Adipocyte (in vitro differentiated cells): ENCODE measurements at regions not wholly inside any gene's neighbourhood (a gene's known extent, or its start where the extent isn't known, plus 50 kb on each side); places are given as distances from the start of the nearest gene placed in this dataset.

Source experiments
- DNase-seq: peaks from one replicate; pipeline ENCODE4 v3.0.0-alpha.2; 2015; ENCODE audit warnings: low read depth
- H3K27me3 ChIP-seq: replicated peaks from 2 replicates; pipeline ENCODE4 v1.7.0; 2013; ENCODE audit warnings: mild to moderate bottlenecking, low read length, moderate library complexity; ENCODE audit not compliant: control insufficient read depth, insufficient read depth
- H3K36me3 ChIP-seq: 2 replicates; pipeline ENCODE4 v1.7.0; 2013; ENCODE audit warnings: low read length, mild to moderate bottlenecking, moderate library complexity; ENCODE audit not compliant: control insufficient read depth, insufficient read depth, severe bottlenecking
- H3K4me1 ChIP-seq: 2 replicates; pipeline ENCODE4 v1.7.0; 2013; ENCODE audit warnings: mild to moderate bottlenecking, low read length, moderate library complexity; ENCODE audit not compliant: control insufficient read depth, insufficient read depth
- H3K4me3 ChIP-seq: 2 replicates; pipeline ENCODE4 v1.7.0; 2013; ENCODE audit warnings: mild to moderate bottlenecking, low read length, moderate library complexity
- H3K9ac ChIP-seq: 2 replicates; pipeline ENCODE4 v1.7.0; 2013; ENCODE audit warnings: mild to moderate bottlenecking, low read length, moderate library complexity
- H3K9me3 ChIP-seq: 2 replicates; pipeline ENCODE4 v1.7.0; 2013; ENCODE audit warnings: mild to moderate bottlenecking, low read length, moderate library complexity; ENCODE audit not compliant: control insufficient read depth

DNA sequence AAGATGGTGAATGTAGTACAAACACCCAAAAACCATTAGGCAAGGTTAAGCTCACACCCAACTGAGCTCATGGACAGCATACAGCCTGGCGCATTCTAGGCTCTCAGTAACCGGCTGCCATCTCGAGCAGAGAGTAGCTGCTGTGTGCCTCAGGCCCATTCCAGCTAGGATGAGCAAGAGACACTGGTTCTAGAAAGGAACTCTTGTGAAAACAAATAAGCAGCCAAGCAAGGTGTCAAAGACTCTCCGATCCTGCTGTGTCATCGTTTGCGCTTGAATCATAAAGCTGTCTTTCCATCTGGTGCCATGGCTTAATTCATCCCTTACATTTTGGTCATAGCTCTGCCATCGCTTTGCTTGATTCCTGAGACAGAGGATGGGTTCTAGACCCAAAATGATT, 135.4 kb upstream of the MSX2 start:
- no peak for DNase-seq
- H3K36me3 ChIP-seq: no peaks in the 10 kb centered on the region
- no peak overlapping the region for H3K4me3 ChIP-seq
- H3K27me3 ChIP-seq: peaks cover 16% of the 10 kb centered on the region
- no peak overlapping the region for H3K9ac ChIP-seq
- H3K9me3 ChIP-seq: no peaks in the 10 kb centered on the region
- no peaks in the 10 kb centered on the region for H3K4me1 ChIP-seq

GRCh38 chr5:174589599-174589998, 134.8 kb upstream of the MSX2 start:
- Histone ChIP-seq H3K9ac (no peak overlapping the region), H3K4me3 (no peak overlapping the region), H3K36me3 (no peaks in the 10 kb centered on the region), H3K27me3 (peaks cover 10% of the 10 kb centered on the region), H3K4me1 (peaks cover 2% of the 10 kb centered on the region), H3K9me3 (no peaks in the 10 kb centered on the region)
- DNase-seq: peak; percentile 7

DNA sequence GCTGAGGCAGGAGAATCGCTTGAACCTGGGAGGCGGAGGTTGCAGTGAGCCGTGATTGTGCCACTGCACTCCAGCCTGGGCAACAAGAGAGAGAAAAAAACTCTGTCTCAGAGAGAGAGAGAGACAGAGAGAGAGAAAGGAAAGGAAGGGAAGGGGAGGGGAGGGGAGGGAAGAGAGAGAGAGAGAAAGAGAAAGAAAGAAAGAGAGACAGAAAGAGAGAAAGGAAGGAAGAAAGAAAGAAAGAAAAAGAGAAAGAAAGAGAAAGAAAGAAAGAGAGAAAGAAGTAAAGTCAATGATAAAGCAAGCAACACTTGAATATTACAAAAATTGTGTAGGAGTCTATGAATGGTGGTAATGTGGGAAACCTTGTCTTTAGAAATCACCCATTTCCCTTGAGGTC, 133.6 kb upstream of the MSX2 start:
- Histone ChIP-seq H3K27me3 (peaks cover 10% of the 10 kb centered on the region), H3K4me1 (peaks cover 6% of the 10 kb centered on the region), H3K36me3 (no peaks in the 10 kb centered on the region), H3K9ac (no peak overlapping the region), H3K9me3 (no peaks in the 10 kb centered on the region), H3K4me3 (no peak overlapping the region)
- no peak for DNase-seq

GRCh38 chr5:174596429-174596828, 128.0 kb upstream of the MSX2 start:
- Histone ChIP-seq H3K9ac (no peak overlapping the region), H3K4me1 (peaks cover 6% of the 10 kb centered on the region), H3K36me3 (no peaks in the 10 kb centered on the region), H3K27me3 (peaks cover 12% of the 10 kb centered on the region), H3K4me3 (no peak overlapping the region), H3K9me3 (no peaks in the 10 kb centered on the region)
- no peak for DNase-seq

GRCh38 chr5:174599992-174600391, 124.4 kb upstream of the MSX2 start:
- H3K27me3 ChIP-seq: peaks cover 12% of the 10 kb centered on the region
- H3K36me3 ChIP-seq: no peaks in the 10 kb centered on the region
- H3K9ac ChIP-seq: no peak overlapping the region
- no peak overlapping the region for H3K4me3 ChIP-seq
- no peaks in the 10 kb centered on the region for H3K4me1 ChIP-seq
- H3K9me3 ChIP-seq: no peaks in the 10 kb centered on the region
- DNase-seq: no peak

DNA sequence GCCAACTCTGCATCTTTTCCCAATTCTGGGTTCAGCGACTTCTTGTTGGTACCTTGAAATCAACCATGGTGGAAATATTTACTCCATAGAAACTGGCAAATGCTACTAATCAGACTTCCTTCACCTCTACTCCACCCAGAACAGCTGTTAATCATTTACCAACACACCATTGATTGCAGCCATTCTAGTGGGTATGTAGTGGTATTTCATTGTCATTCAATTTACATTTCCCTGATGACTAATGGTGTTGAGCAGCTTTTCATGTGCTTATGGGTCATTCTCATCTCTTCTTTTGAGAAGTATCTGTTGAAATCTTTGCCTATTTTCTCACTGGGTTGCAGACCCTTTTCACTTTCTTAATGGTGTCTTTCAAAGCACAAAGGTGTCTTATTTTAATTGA, 122.4 kb upstream of the MSX2 start:
- H3K9me3 ChIP-seq: no peaks in the 10 kb centered on the region
- H3K27me3 ChIP-seq: peaks cover 17% of the 10 kb centered on the region
- DNase-seq: no peak
- no peak overlapping the region for H3K4me3 ChIP-seq
- no peak overlapping the region for H3K9ac ChIP-seq
- no peaks in the 10 kb centered on the region for H3K4me1 ChIP-seq
- H3K36me3 ChIP-seq: no peaks in the 10 kb centered on the region

DNA sequence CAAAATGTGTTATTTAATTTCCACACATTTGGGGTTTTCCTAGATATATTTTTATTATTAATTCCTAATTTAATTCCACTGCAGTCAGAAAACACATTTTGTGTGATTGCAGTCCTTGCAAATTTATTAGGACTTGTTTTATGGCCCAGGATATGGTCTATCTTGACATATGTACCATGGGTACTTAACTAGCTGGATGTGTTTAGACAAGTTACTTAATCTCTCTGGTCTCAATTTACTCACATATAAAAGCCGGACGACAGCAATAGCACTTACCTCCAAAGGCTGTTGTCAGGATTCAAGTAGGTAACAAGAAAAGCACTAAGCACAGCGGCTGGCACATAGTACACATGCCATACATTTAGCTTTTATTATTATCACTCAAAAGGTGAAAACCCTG, 118.2 kb upstream of the MSX2 start:
- Histone ChIP-seq H3K27me3 (peaks cover 8% of the 10 kb centered on the region), H3K4me1 (peaks cover 7% of the 10 kb centered on the region), H3K4me3 (no peak overlapping the region), H3K9ac (no peak overlapping the region), H3K9me3 (no peaks in the 10 kb centered on the region), H3K36me3 (no peaks in the 10 kb centered on the region)
- DNase-seq: no peak

- Histone ChIP-seq H3K36me3 (no peaks in the 10 kb centered on the region), H3K9ac (no peak overlapping the region), H3K27me3 (peaks cover 8% of the 10 kb centered on the region), H3K4me1 (peaks cover 11% of the 10 kb centered on the region), H3K9me3 (no peaks in the 10 kb centered on the region), H3K4me3 (no peak overlapping the region)
- DNase-seq: no peak
These were observed 117.7 kb upstream of the MSX2 start for GRCh38 chr5:174606646-174607045.

DNA sequence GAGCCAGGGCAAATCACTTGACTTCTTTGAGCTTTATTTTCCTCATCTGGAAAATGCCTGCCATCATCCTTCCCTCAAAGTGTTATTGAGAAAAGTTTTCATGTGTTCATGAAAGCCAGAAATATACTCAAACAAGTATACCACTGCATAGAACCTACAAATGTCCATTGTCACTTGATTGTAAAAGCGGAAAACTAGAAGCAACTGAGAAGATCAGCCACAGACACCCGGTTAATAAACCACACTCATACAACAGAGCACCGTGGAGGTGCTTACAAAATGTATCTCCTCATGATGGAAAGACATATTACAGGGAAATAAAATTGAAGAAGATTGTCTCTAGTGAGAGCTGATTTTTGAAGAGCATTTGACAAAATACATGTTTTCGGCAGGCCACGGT, 117.2 kb upstream of the MSX2 start:
- H3K9me3 ChIP-seq: no peaks in the 10 kb centered on the region
- peaks cover 8% of the 10 kb centered on the region for H3K27me3 ChIP-seq
- no peaks in the 10 kb centered on the region for H3K36me3 ChIP-seq
- no peak overlapping the region for H3K4me3 ChIP-seq
- no peak overlapping the region for H3K9ac ChIP-seq
- H3K4me1 ChIP-seq: peaks cover 11% of the 10 kb centered on the region
- DNase-seq: no peak

DNA sequence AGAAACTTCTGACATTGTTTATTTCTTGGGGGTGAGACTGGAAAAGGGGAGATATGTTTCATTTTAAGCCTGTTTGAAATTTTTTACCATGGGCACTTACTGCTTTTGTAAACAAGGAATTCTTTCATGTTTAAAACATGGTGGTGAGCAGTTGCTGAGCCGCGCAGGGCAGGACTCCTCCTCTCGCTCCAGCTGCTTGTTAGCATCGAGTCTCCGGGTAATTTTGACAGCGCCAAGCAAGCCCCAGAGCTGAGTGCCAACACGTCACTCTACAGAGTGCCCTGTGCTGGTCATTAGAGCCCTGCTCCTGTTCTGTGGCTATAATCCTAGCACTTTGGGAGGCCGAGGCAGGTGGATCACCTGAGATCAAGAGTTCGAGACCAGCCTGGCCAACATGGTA, 116.5 kb upstream of the MSX2 start:
- Histone ChIP-seq H3K9ac (no peak overlapping the region), H3K4me1 (peaks cover 18% of the 10 kb centered on the region), H3K9me3 (no peaks in the 10 kb centered on the region), H3K36me3 (no peaks in the 10 kb centered on the region), H3K4me3 (no peak overlapping the region), H3K27me3 (peaks cover 8% of the 10 kb centered on the region)
- no peak for DNase-seq

DNA sequence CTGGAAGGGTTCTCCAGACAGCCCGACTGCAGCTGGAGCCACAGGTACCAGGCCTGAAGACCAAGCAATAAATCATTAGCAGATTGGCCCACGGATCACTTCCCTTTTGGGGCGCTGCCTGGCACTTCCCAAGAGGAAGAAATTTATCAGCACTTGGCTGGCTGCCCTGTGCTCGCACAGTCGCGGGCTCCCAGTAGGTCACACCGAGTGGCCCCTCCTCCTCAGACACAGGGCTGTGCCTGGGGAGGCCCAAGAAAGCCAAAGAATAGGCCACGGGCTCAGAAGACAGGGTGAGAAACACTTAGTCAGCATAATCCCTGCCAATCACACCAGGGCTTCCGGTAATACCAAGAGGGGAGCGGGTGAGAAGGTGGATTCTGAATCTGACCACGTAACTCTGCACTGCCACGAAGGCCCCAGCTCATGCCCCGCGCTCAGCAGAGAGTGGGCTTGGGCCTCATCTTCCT, 115.7 kb upstream of the MSX2 start:
- Histone ChIP-seq H3K4me1 (peaks cover 26% of the 10 kb centered on the region), H3K36me3 (no peaks in the 10 kb centered on the region), H3K9ac (no peak overlapping the region), H3K27me3 (peaks cover 8% of the 10 kb centered on the region), H3K4me3 (no peak overlapping the region), H3K9me3 (no peaks in the 10 kb centered on the region)
- no peak for DNase-seq

- Histone ChIP-seq H3K4me1 (peaks cover 26% of the 10 kb centered on the region), H3K9ac (no peak overlapping the region), H3K9me3 (no peaks in the 10 kb centered on the region), H3K36me3 (no peaks in the 10 kb centered on the region), H3K4me3 (no peak overlapping the region), H3K27me3 (peaks cover 8% of the 10 kb centered on the region)
- DNase-seq: no peak
These were observed 115.3 kb upstream of the MSX2 start for GRCh38 chr5:174609116-174609515.
